ENCODE measurements at regions not wholly inside any gene's neighbourhood (a gene's known extent, or its start where the extent isn't known, plus 50 kb on each side); places are given as distances from the start of the nearest gene placed in this dataset.
"Not testable (repeated sequence)": the region's sequence is repeated elsewhere in the genome, so short reads cannot be mapped to it uniquely, and the experiment has no call there.

- DNase-seq (ENCODE audit: low read depth): no peak
Observed at GRCh38 chr10:2543142-2543886, 524.0 kb upstream of the PFKP start.

- DNase-seq (ENCODE audit: low read depth): no peak
Observed at GRCh38 chr10:2541176-2541575, 526.2 kb upstream of the PFKP start.

- no peak for DNase-seq (ENCODE audit: low read depth)
Observed at GRCh38 chr10:2529945-2530344, 537.4 kb upstream of the PFKP start.

- no peak for DNase-seq (ENCODE audit: low read depth)
Observed at GRCh38 chr10:2525781-2526180, 541.6 kb upstream of the PFKP start.

GRCh38 chr10:2519139-2519538, 548.2 kb upstream of the PFKP start:
- no peak for DNase-seq (ENCODE audit: low read depth)

- no peak for DNase-seq (ENCODE audit: low read depth)
Observed at GRCh38 chr10:2509081-2509531, 558.2 kb upstream of the PFKP start.

GRCh38 chr10:2501366-2501940, 565.9 kb upstream of the PFKP start:
- DNase-seq (ENCODE audit: low read depth): not testable (repeated sequence)

GRCh38 chr10:2494399-2494798, 572.9 kb upstream of the PFKP start:
- DNase-seq (ENCODE audit: low read depth): no peak

GRCh38 chr10:2488446-2489005, 578.8 kb upstream of the PFKP start:
- no peak for DNase-seq (ENCODE audit: low read depth)

- no peak for DNase-seq (ENCODE audit: low read depth)
Observed at GRCh38 chr10:2487921-2488320, 579.4 kb upstream of the PFKP start.

- DNase-seq (ENCODE audit: low read depth): no peak
Observed at GRCh38 chr10:2478656-2479055, 588.7 kb upstream of the PFKP start.

GRCh38 chr10:2476812-2477553, 590.4 kb upstream of the PFKP start:
- DNase-seq (ENCODE audit: low read depth): no peak

- DNase-seq (ENCODE audit: low read depth): no peak
Observed at GRCh38 chr10:2476218-2476811, 591.0 kb upstream of the PFKP start.

- no peak for DNase-seq (ENCODE audit: low read depth)
Observed at GRCh38 chr10:2475711-2476217, 591.6 kb upstream of the PFKP start.

GRCh38 chr10:2471811-2472210, 595.5 kb upstream of the PFKP start:
- no peak for DNase-seq (ENCODE audit: low read depth)

- DNase-seq (ENCODE audit: low read depth): no peak
Observed at GRCh38 chr10:2469802-2470201, 597.5 kb upstream of the PFKP start.

GRCh38 chr10:2464483-2464882, 602.9 kb upstream of the PFKP start:
- DNase-seq (ENCODE audit: low read depth): no peak

- no peak for DNase-seq (ENCODE audit: low read depth)
Observed at GRCh38 chr10:2463316-2463715, 604.0 kb upstream of the PFKP start.

GRCh38 chr10:2462581-2462980, 604.8 kb upstream of the PFKP start:
- DNase-seq (ENCODE audit: low read depth): no peak

GRCh38 chr10:2460812-2461211, 606.5 kb upstream of the PFKP start:
- no peak for DNase-seq (ENCODE audit: low read depth)

GRCh38 chr10:2459713-2460112, 607.6 kb upstream of the PFKP start:
- no peak for DNase-seq (ENCODE audit: low read depth)

- no peak for DNase-seq (ENCODE audit: low read depth)
Observed at GRCh38 chr10:2456834-2457233, 610.5 kb upstream of the PFKP start.

Data from CMK (cell line).